H1 (cell line): ENCODE measurements at regions not wholly inside any gene's neighbourhood (a gene's known extent, or its start where the extent isn't known, plus 50 kb on each side); places are given as distances from the start of the nearest gene placed in this dataset.

ENCODE experiments used
- CTCF ChIA-PET: fragments of 300-600 bp; sonication (Branson Sonifier 250); formaldehyde crosslinking; loops from one replicate; lab custom pipeline; 2021; ENCODE audit not compliant: partially characterized antibody; lab: Charles Lee
- POLR2A ChIA-PET: fragments of 300-600 bp; sonication (Branson Sonifier 250); formaldehyde crosslinking; loops from one replicate; lab custom pipeline; 2021; ENCODE audit warnings: inconsistent platforms; ENCODE audit not compliant: partially characterized antibody; lab: Charles Lee
- DNase-seq, 2 experiments: peaks; one replicate each; pipeline versions ENCODE4 v3.0.0 to v3.0.0-alpha.2; 2010 to 2022; ENCODE audit warnings: low spot score in 2 of 2, low read depth in 1 of 2, mixed read lengths in 1 of 2
- FAIRE-seq: peaks from 2 replicates; lab custom pipeline; 2011; peaks lifted over from hg19 to GRCh38; lab: Jason Lieb, UNC
- H2AFZ ChIP-seq: 2 replicates; pipeline ENCODE4 v1.8.1; 2012; ENCODE audit warnings: low read length, inconsistent platforms
- H2AK5ac ChIP-seq: 2 replicates; pipeline ENCODE4 v1.6.1; 2013; ENCODE audit warnings: low read depth, low read length
- H2BK120ac ChIP-seq: replicated peaks from 2 replicates; pipeline ENCODE3; 2013; ENCODE audit warnings: low read depth, low read length, inconsistent platforms
- H2BK12ac ChIP-seq: 2 replicates; pipeline ENCODE4 v1.6.1; 2013; ENCODE audit warnings: low read depth, low read length
- H2BK15ac ChIP-seq: 2 replicates; pipeline ENCODE4 v1.6.1; 2013; ENCODE audit warnings: low read length
- H2BK20ac ChIP-seq: 2 replicates; pipeline ENCODE4 v1.6.1; 2013; ENCODE audit warnings: low read length
- H2BK5ac ChIP-seq: 2 replicates; pipeline ENCODE4 v1.6.1; 2013; ENCODE audit warnings: low read depth, low read length
- H3K14ac ChIP-seq: 2 replicates; pipeline ENCODE4 v1.6.1; 2013; ENCODE audit warnings: inconsistent platforms; ENCODE audit not compliant: insufficient read length
- H3K18ac ChIP-seq: 2 replicates; pipeline ENCODE4 v1.6.1; 2013; ENCODE audit warnings: low read length; ENCODE audit errors: extremely low read depth
- H3K23ac ChIP-seq: 2 replicates; pipeline ENCODE4 v1.6.1; 2013; ENCODE audit warnings: inconsistent platforms; ENCODE audit not compliant: insufficient read length
- H3K23me2 ChIP-seq: 2 replicates; pipeline ENCODE4 v1.6.1; 2013; ENCODE audit warnings: low read depth, low read length
- H3K27ac ChIP-seq: 2 replicates; pipeline ENCODE4 v1.6.1; 2011; ENCODE audit warnings: low read depth, low read length, inconsistent platforms
- H3K27me3 ChIP-seq, 4 experiments: replicated peaks in 1 of 4; 1 replicate in 1 of 4; 2 replicates in 3 of 4; pipeline versions ENCODE4 v1.6.1 to v1.8.1; 2011 to 2013; ENCODE audit warnings: low read length in 3 of 4, mild to moderate bottlenecking in 3 of 4, inconsistent platforms in 2 of 4, mixed read lengths in 2 of 4, moderate library complexity in 1 of 4; ENCODE audit not compliant: control insufficient read depth in 3 of 4, insufficient read depth in 3 of 4; ENCODE audit errors: extremely low read depth in 1 of 4
- H3K36me3 ChIP-seq, 4 experiments: 2 replicates each; pipeline versions ENCODE4 v1.6.1 to v1.8.1; 2011 to 2013; ENCODE audit warnings: mild to moderate bottlenecking in 4 of 4, low read length in 3 of 4, moderate library complexity in 2 of 4, control low read depth in 1 of 4, inconsistent platforms in 1 of 4; ENCODE audit not compliant: insufficient read depth in 4 of 4, control insufficient read depth in 2 of 4
- H3K4ac ChIP-seq: replicated peaks from 2 replicates; pipeline ENCODE3; 2013; ENCODE audit warnings: low read length, low read depth, mixed read lengths, inconsistent platforms; ENCODE audit not compliant: insufficient read length
- H3K4me1 ChIP-seq, 4 experiments: replicated peaks in 1 of 4; 1 replicate in 1 of 4; 2 replicates in 3 of 4; pipeline versions ENCODE4 v1.6.1 to v1.8.1; 2011 to 2013; ENCODE audit warnings: low read length in 3 of 4, inconsistent platforms in 2 of 4, mixed read lengths in 1 of 4; ENCODE audit not compliant: insufficient read depth in 4 of 4, control insufficient read depth in 3 of 4
- H3K4me2 ChIP-seq, 2 experiments: 2 replicates each; pipeline versions ENCODE4 v1.6.1 to v1.8.1; 2011 to 2013; ENCODE audit warnings: low read depth in 2 of 2, low read length in 2 of 2, control low read depth in 1 of 2, inconsistent platforms in 1 of 2, mild to moderate bottlenecking in 1 of 2; ENCODE audit not compliant: insufficient read depth in 1 of 2
- H3K4me3 ChIP-seq, 4 experiments: fragments of 200-600, 300-600 bp in 1 of 4; sonication (generic), shearing (Covaris generic), sonication (Bioruptor Twin) in 1 of 4; 2 replicates each; pipeline versions ENCODE4 v1.5.1 to v1.8.1; 2011 to 2016; ENCODE audit warnings: low read length in 4 of 4, low read depth in 3 of 4, control low read depth in 2 of 4, inconsistent platforms in 2 of 4, mild to moderate bottlenecking in 2 of 4, mixed read lengths in 1 of 4, moderate library complexity in 1 of 4; ENCODE audit not compliant: insufficient read depth in 2 of 4; ENCODE audit errors: extremely low read depth in 1 of 4
- H3K56ac ChIP-seq: replicated peaks from 2 replicates; pipeline ENCODE3; 2013; ENCODE audit warnings: low read depth, mild to moderate bottlenecking, mixed read lengths, low read length, inconsistent platforms; ENCODE audit not compliant: insufficient read length
- H3K79me1 ChIP-seq: 2 replicates; pipeline ENCODE4 v1.6.1; 2013; ENCODE audit warnings: low read depth, low read length, control low read depth
- H3K79me2 ChIP-seq, 2 experiments: 2 replicates each; pipeline versions ENCODE4 v1.6.1 to v1.8.1; 2012 to 2013; ENCODE audit warnings: low read length in 2 of 2, mild to moderate bottlenecking in 2 of 2, inconsistent platforms in 1 of 2; ENCODE audit not compliant: insufficient read depth in 2 of 2, control insufficient read depth in 1 of 2
- H3K9ac ChIP-seq, 4 experiments: replicated peaks in 1 of 4; 1 replicate in 1 of 4; 2 replicates in 3 of 4; pipeline versions ENCODE4 v1.6.1 to v1.8.1; 2011 to 2013; ENCODE audit warnings: low read depth in 3 of 4, low read length in 3 of 4, control low read depth in 2 of 4, mild to moderate bottlenecking in 2 of 4, moderate library complexity in 2 of 4, inconsistent platforms in 1 of 4; ENCODE audit errors: extremely low read depth in 1 of 4
- H3K9me3 ChIP-seq, 2 experiments: 2 replicates each; pipeline versions ENCODE4 v1.6.1 to v1.8.1; 2012 to 2013; ENCODE audit warnings: mild to moderate bottlenecking in 2 of 2, moderate library complexity in 2 of 2, control low read depth in 1 of 2, inconsistent platforms in 1 of 2, low read depth in 1 of 2, low read length in 1 of 2, mixed read lengths in 1 of 2; ENCODE audit not compliant: insufficient read depth in 2 of 2
- H4K20me1 ChIP-seq, 2 experiments: replicated peaks in 1 of 2; 2 replicates each; pipeline versions ENCODE3 to v1.8.1; 2011 to 2013; ENCODE audit warnings: inconsistent platforms in 2 of 2, low read length in 2 of 2, mild to moderate bottlenecking in 1 of 2; ENCODE audit not compliant: insufficient read depth in 2 of 2, control insufficient read depth in 1 of 2
- H4K5ac ChIP-seq: 2 replicates; pipeline ENCODE4 v1.6.1; 2013; ENCODE audit warnings: low read length, low read depth, mixed read lengths, inconsistent platforms; ENCODE audit not compliant: insufficient read length
- H4K8ac ChIP-seq: 2 replicates; pipeline ENCODE4 v1.8.0; 2013; ENCODE audit warnings: mild to moderate bottlenecking, moderate library complexity, low read length, inconsistent platforms; ENCODE audit not compliant: insufficient read depth; ENCODE audit errors: extremely low read depth
- H4K91ac ChIP-seq: replicated peaks from 2 replicates; pipeline ENCODE3; 2013; ENCODE audit warnings: low read length, mixed read lengths, inconsistent platforms; ENCODE audit not compliant: insufficient read length
- ATF2 ChIP-seq: IDR thresholded peaks from 2 replicates; pipeline ENCODE4 v1.6.1; 2012; ENCODE audit warnings: low read length, inconsistent platforms
- FOSL1 ChIP-seq: IDR thresholded peaks from 2 replicates; pipeline ENCODE4 v1.6.1; 2011; ENCODE audit warnings: mild to moderate bottlenecking, low read depth, low read length, moderate library complexity; ENCODE audit not compliant: insufficient read depth
- KDM4A ChIP-seq: IDR thresholded peaks from one replicate; pipeline ENCODE4 v1.7.1; 2012; ENCODE audit warnings: low read depth, mild to moderate bottlenecking, moderate library complexity, low read length, inconsistent platforms; ENCODE audit not compliant: severe bottlenecking
- NANOG ChIP-seq: IDR thresholded peaks from 2 replicates; pipeline ENCODE4 v1.6.1; 2011; ENCODE audit warnings: low read length, low read depth, mild to moderate bottlenecking, inconsistent platforms; ENCODE audit not compliant: insufficient read depth, poor library complexity, severe bottlenecking
- RFX5 ChIP-seq: IDR thresholded peaks from 2 replicates; pipeline ENCODE4 v1.6.1; 2011; ENCODE audit warnings: low read depth, low read length, improper control_type of control experiment, borderline replicate concordance
- SUZ12 ChIP-seq: fragments of 200-600 bp; sonication (generic); IDR thresholded peaks from 2 replicates; pipeline ENCODE4 v1.6.1; 2012; ENCODE audit warnings: mild to moderate bottlenecking, inconsistent platforms, low read length, moderate library complexity, mixed read lengths
- WGBS, 2 experiments: shearing (Covaris generic) in 1 of 2; methylation state at CpG; one replicate each; pipeline versions ENCODE4 v1.1.6 to v1.1.7; 2013 to 2015; ENCODE audit warnings: low lambda C conversion rate in 2 of 2, mixed read lengths in 2 of 2, inconsistent platforms in 1 of 2, low coverage in 1 of 2, missing lambda C conversion rate in 1 of 2; ENCODE audit not compliant: insufficient replicate concordance in 2 of 2, insufficient coverage in 1 of 2, insufficient read length in 1 of 2; ENCODE audit errors: extremely low coverage in 1 of 2, missing lambda C conversion rate in 1 of 2; 5-methylcytosine and 5-hydroxymethylcytosine counted together

- ChIA-PET POLR2A (no interaction called here), CTCF (no interaction called here)
- Histone ChIP-seq H2BK15ac (no peak overlapping the region), H2BK20ac (no peak overlapping the region), H3K18ac (no peak overlapping the region), H3K4me2 (no peak overlapping the region), H3K27ac (no peak overlapping the region), H2AFZ (no peak overlapping the region), H4K8ac (no peak overlapping the region), H3K9ac (no peak overlapping the region), H3K36me3 (no peaks in the 10 kb centered on the region), H3K23me2 (no peaks in the 10 kb centered on the region), H2BK5ac (no peak overlapping the region), H3K79me1 (no peaks in the 10 kb centered on the region), H3K4me3 (no peak overlapping the region), H3K56ac (no peak overlapping the region), H2BK12ac (no peak overlapping the region), H4K91ac (no peak overlapping the region), H2BK120ac (no peak overlapping the region), H3K14ac (no peak overlapping the region), H3K4me1 (no peaks in the 10 kb centered on the region), H3K27me3 (no peaks in the 10 kb centered on the region), H3K79me2 (no peaks in the 10 kb centered on the region), H3K9me3 (no peaks in the 10 kb centered on the region; a peak in 1 of 4 replicates), H4K5ac (no peak overlapping the region), H3K23ac (no peak overlapping the region), H4K20me1 (no peaks in the 10 kb centered on the region), H2AK5ac (no peak overlapping the region), H3K4ac (no peak overlapping the region)
- no peak for FAIRE-seq
- TF ChIP-seq RFX5 (no peak), KDM4A (no peak), SUZ12 (no peak), FOSL1 (no peak), NANOG (no peak), ATF2 (no peak)
- WGBS, 2 experiments = 90% methylated on average over 3 of the region's 3 CpGs; no CpG with 5 or more reads in 1 of the 2 experiments
- no peak for DNase-seq
These were observed 169.1 kb upstream of the ZPLD1 start for GRCh38 chr3:102265720-102266119.
